Mucosa of descending colon (tissue), 3 donors: ENCODE measurements at regions not wholly inside any gene's neighbourhood (a gene's known extent, or its start where the extent isn't known, plus 50 kb on each side); places are given as distances from the start of the nearest gene placed in this dataset.

Experiments
- ATAC-seq: fragments of 200-7000 bp; cut with Tn5 transposase; one replicate; pipeline ENCODE4 v1.9.1; 2020; ENCODE audit warnings: mild to moderate bottlenecking, moderate library complexity
- DNase-seq, 3 donors: peaks; one replicate each; pipeline ENCODE4 v3.0.0-alpha.2; 2020
- H3K36me3 ChIP-seq: fragments of 200-600 bp; one replicate; pipeline ENCODE4 v1.8.0; 2021; ENCODE audit warnings: low read depth, mild to moderate bottlenecking
- H3K4me1 ChIP-seq: fragments of 200-600 bp; one replicate; pipeline ENCODE4 v1.8.0; 2021; ENCODE audit warnings: low read depth, mild to moderate bottlenecking
- H3K4me3 ChIP-seq: fragments of 200-600 bp; one replicate; pipeline ENCODE4 v1.8.0; 2021; ENCODE audit warnings: mild to moderate bottlenecking
- H3K9me3 ChIP-seq: fragments of 200-600 bp; one replicate; pipeline ENCODE4 v1.8.0; 2021; ENCODE audit warnings: mild to moderate bottlenecking
- intact Hi-C, 2 donors: fragments of 100-400 bp; cut with DNase I in 1 of 2; cut with micrococcal nuclease in 1 of 2; formaldehyde crosslinking; loops; one replicate each; pipeline versions ENCODE4 v1.11.0 to v1.11.1; 2022; cut with DNase I, micrococcal nuclease
- TF ChIP-seq, protein P1 (sequence below): fragments of 200-600 bp; IDR thresholded peaks from one replicate; pipeline ENCODE4 v1.8.0; 2022; ENCODE audit warnings: antibody characterized with exemption, mild to moderate bottlenecking
- donor health status: DM: no; HTN: no; CAD: no; lungs with moderate emphysema.
- donor health status: DM: no; HTN: no; CAD: no.
- donor health status: DM: no; HTN: yes; CAD: no.

- TF ChIP-seq, protein P1, sequence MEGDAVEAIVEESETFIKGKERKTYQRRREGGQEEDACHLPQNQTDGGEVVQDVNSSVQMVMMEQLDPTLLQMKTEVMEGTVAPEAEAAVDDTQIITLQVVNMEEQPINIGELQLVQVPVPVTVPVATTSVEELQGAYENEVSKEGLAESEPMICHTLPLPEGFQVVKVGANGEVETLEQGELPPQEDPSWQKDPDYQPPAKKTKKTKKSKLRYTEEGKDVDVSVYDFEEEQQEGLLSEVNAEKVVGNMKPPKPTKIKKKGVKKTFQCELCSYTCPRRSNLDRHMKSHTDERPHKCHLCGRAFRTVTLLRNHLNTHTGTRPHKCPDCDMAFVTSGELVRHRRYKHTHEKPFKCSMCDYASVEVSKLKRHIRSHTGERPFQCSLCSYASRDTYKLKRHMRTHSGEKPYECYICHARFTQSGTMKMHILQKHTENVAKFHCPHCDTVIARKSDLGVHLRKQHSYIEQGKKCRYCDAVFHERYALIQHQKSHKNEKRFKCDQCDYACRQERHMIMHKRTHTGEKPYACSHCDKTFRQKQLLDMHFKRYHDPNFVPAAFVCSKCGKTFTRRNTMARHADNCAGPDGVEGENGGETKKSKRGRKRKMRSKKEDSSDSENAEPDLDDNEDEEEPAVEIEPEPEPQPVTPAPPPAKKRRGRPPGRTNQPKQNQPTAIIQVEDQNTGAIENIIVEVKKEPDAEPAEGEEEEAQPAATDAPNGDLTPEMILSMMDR: no peak
- no peak for ATAC-seq
- Histone ChIP-seq H3K9me3 (no peaks in the 10 kb centered on the region), H3K4me1 (no peaks in the 10 kb centered on the region), H3K36me3 (no peaks in the 10 kb centered on the region), H3K4me3 (no peak overlapping the region)
- intact Hi-C loops: no loop called here
- no peak for DNase-seq
Observed at GRCh38 chr13:33978653-33979052, 160.7 kb downstream of the RFC3 start.

- H3K9me3 ChIP-seq: no peaks in the 10 kb centered on the region
- no peaks in the 10 kb centered on the region for H3K4me1 ChIP-seq
- H3K4me3 ChIP-seq: no peak overlapping the region
- intact Hi-C loops: no loop called here
- TF ChIP-seq, protein P1: no peak
- DNase-seq (no peak), ATAC-seq (no peak)
- no peaks in the 10 kb centered on the region for H3K36me3 ChIP-seq
Observed at GRCh38 chr13:33992881-33993336, 175.0 kb downstream of the RFC3 start.

- Histone ChIP-seq H3K4me3 (no peak overlapping the region), H3K4me1 (no peaks in the 10 kb centered on the region), H3K36me3 (no peaks in the 10 kb centered on the region), H3K9me3 (no peaks in the 10 kb centered on the region)
- TF ChIP-seq, protein P1: no peak
- no peak for ATAC-seq
- DNase-seq: no peak
- intact Hi-C loops: no loop called here
Observed at GRCh38 chr13:33994198-33994597, 176.2 kb downstream of the RFC3 start.

DNA sequence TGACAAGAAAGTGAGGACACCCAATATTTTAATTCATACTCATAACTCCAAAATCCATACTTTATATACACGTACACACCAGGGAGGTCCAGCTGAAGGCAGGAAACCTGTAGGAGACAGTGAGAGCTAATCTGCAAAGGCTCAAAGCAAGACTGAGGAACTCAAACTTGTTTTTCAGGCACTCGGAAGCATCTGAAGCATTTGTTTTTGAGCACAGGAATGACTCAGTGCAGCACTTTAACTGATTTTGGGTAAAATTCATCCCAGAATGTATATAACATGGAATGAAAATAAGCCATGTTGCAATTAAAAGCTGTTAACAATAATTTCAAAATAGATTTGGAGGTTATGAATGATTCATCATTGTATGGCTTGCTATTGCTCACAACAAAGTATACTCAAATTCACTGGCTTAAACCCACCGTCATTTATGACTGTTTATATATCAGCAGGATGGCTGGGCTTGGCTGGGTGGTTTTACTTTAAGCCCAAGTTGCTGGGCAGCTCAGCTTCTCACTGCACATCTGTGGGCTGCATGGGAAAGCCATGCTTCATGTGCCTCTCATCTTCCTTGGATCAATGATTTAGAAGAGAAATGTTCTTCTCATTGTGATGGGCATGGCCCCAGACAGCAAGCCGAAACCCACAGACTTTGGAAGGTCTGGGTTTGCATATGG is 177.0 kb downstream of the RFC3 start:
- DNase-seq (no peak), ATAC-seq (no peak)
- intact Hi-C loops: no loop called here

GRCh38 chr13:33996636-33997035 is 178.7 kb downstream of the RFC3 start:
- Histone ChIP-seq H3K9me3 (no peaks in the 10 kb centered on the region), H3K4me3 (no peak overlapping the region), H3K4me1 (no peaks in the 10 kb centered on the region), H3K36me3 (no peaks in the 10 kb centered on the region)
- DNase-seq (no peak), ATAC-seq (no peak)
- TF ChIP-seq, protein P1: no peak
- intact Hi-C loops: no loop called here

More for the DNA sequence above, 177.0 kb downstream of the RFC3 start:
- no peak overlapping the region for H3K4me3 ChIP-seq
- no peaks in the 10 kb centered on the region for H3K4me1 ChIP-seq
- TF ChIP-seq, protein P1: no peak
- no peaks in the 10 kb centered on the region for H3K36me3 ChIP-seq
- H3K9me3 ChIP-seq: no peaks in the 10 kb centered on the region
